Activated naive CD4-positive, alpha-beta T cell treated with anti-CD3 and anti-CD28 coated beads, Interleukin-2, amount 10 ng/mL, durations not matched to agents 7 days and 5 days (primary cell): ENCODE measurements at regions not wholly inside any gene's neighbourhood (a gene's known extent, or its start where the extent isn't known, plus 50 kb on each side); places are given as distances from the start of the nearest gene placed in this dataset.
"Not testable (repeated sequence)": the region's sequence is repeated elsewhere in the genome, so short reads cannot be mapped to it uniquely, and the experiment has no call there.

Experiments used
- CTCF ChIA-PET: fragments of 350-600 bp; sonication (Branson Sonifier 250); formaldehyde crosslinking; loops from one replicate; lab custom pipeline; 2021; ENCODE audit warnings: antibody characterized with exemption; lab: Charles Lee
- DNase-seq: peaks from one replicate; pipeline ENCODE4 v3.0.0-alpha.2; 2020
- H3K27ac Mint-ChIP-seq: one replicate; pipeline ENCODE4 v1.8.0; 2021; ENCODE audit warnings: mild to moderate bottlenecking, moderate library complexity, mixed read lengths
- H3K27me3 Mint-ChIP-seq: one replicate; pipeline ENCODE4 v1.8.0; 2021; ENCODE audit warnings: mild to moderate bottlenecking, mixed read lengths
- H3K36me3 Mint-ChIP-seq: one replicate; pipeline ENCODE4 v1.8.0; 2021; ENCODE audit warnings: mixed read lengths
- H3K4me1 Mint-ChIP-seq: one replicate; pipeline ENCODE4 v1.8.0; 2021; ENCODE audit warnings: mixed read lengths
- H3K4me3 Mint-ChIP-seq: one replicate; pipeline ENCODE4 v1.8.0; 2021; ENCODE audit warnings: mild to moderate bottlenecking, moderate library complexity, mixed read lengths
- H3K9me3 Mint-ChIP-seq: one replicate; pipeline ENCODE4 v1.8.0; 2021; ENCODE audit warnings: mixed read lengths

DNA sequence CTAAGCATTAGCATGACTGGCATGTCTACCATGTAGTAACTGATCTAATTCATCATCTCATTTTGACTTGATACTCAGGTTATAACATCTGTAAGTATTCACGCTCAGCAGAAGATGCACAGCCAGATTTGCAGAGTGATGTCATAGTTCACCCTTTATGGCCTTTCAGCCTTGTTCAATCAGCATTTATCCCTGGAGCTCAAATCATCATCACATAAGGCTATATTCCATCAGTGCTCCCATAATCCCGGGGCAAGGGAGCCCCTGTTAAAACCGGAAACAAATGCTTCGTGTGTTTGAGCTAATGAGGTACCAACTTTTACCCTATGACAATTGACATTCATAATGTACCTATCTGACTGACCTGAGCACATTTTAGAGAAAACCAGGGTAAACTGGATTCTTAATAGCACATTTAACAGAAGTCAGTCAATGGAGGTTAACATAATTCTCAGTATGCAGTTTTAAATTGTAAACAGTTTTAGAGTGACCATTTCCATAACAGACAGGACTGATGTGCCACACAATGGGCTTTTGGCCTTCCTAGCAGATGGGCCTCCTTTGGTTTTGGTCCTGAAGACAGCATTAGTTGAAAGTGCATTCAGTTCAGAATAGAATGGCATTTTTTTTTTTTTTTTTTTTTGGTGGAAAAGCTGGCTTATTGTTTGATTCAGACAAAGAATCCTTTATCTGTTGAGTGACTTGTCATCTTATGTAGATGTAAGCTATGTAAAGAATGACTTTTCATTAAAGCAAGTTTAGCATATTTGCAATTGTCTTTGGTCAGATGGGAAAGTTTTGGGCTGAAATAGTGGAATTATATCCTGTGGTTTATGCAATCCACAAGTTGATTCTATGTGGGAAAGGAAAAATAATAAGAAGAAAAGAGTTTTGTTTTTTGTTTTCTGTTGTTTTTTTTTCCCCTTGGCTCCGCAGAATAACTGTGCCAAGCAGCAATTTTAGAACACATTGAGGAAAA is 866.0 kb upstream of the ACVR2A start:
- Mint-ChIP-seq H3K27ac (no peak overlapping the region), H3K27me3 (no peaks in the 10 kb centered on the region), H3K4me1 (no peaks in the 10 kb centered on the region), H3K36me3 (no peaks in the 10 kb centered on the region), H3K4me3 (no peak overlapping the region), H3K9me3 (no peaks in the 10 kb centered on the region)
- no peak for DNase-seq
- CTCF ChIA-PET: no interaction called here

DNA sequence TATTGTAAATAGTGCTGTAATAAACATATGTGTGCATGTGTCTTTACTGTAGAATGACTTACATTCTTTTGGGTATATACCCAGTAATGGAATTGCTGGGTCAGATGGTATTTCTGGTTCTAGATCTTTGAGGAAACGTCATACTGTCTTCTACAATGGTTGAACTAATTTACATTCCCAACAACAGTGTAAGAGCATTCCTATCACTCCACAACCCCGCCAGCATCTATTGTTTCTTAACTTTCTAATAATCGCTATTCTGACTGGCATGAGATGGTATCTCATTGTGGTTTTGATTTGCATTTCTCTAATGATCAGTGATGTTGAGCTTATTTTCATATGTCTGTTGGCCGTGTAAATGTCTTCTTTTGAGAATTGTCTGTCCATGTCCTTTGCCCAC is 873.8 kb upstream of the ACVR2A start:
- H3K27ac Mint-ChIP-seq, DNase-seq, CTCF ChIA-PET, H3K4me3 Mint-ChIP-seq, H3K36me3 Mint-ChIP-seq, H3K4me1 Mint-ChIP-seq, H3K9me3 Mint-ChIP-seq, H3K27me3 Mint-ChIP-seq: not testable (repeated sequence)

DNA sequence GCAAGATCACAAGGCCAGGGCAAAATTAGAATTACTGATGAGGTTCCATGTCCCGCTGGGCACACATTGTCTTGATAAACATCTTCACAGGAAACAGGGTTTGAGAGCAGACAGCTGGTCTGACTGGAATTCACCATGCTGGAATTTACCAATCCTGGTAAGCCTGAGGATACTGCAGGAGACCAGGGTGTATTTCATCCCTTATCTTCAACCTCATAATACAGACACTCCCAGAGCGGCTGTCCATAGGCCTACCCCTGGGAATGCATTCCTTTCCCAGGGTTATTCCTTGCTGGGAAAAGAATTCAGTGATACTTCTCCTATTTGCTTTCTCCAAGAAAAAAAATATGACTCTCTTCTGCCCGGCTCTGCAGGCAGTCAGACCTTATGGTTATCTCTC is 875.1 kb upstream of the ACVR2A start:
- H3K36me3 Mint-ChIP-seq, H3K9me3 Mint-ChIP-seq, DNase-seq, H3K27ac Mint-ChIP-seq, H3K4me3 Mint-ChIP-seq, H3K27me3 Mint-ChIP-seq, CTCF ChIA-PET, H3K4me1 Mint-ChIP-seq: not testable (repeated sequence)

DNA sequence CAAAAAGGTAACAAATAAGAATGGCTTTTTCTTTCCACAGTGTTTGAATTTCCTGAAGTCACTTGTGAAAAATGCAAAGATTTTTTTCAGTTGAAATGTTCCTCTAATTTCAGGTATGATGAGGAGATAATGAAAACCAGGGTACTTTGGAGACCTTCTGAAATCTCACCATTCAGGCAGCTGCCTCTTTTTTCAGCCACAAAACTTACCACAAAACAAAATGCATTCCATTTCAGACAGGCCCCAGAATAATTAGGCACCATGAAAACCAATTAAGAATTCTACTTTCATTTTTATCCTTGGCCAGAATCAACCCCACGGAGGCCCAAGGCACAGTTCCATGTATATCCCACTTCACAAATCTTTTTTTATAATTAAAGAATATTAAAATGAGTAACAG is 880.3 kb upstream of the ACVR2A start:
- Mint-ChIP-seq H3K27ac (no peak overlapping the region), H3K4me1 (no peaks in the 10 kb centered on the region), H3K27me3 (no peaks in the 10 kb centered on the region), H3K4me3 (no peak overlapping the region), H3K36me3 (no peaks in the 10 kb centered on the region), H3K9me3 (no peaks in the 10 kb centered on the region)
- CTCF ChIA-PET: interaction anchor here (0.8 kb wide), 1 partner anchor 9 kb away, joined by 3 read pairs; no protein-coding TSS in a partner anchor
- no peak for DNase-seq

DNA sequence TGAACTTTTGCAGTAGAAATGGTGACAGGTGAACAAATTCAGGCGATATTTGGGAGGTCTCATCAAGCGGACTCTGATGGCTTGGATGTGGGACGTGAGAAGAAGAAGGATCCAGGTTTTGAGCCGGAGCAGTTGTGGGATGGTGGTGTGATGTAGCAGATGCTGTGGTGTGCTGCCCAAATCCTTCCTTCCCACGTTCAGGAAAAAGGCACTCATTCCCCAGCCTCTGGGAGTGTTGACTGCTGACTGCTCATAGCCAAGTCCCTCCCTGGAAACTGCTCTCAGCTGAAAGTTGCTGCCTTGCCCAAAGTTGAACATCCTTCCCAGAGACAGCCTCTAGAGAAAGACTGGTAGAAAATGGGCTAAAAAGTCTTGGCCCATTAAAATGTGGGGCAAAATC is 890.3 kb upstream of the ACVR2A start:
- Mint-ChIP-seq H3K36me3 (no peaks in the 10 kb centered on the region), H3K27ac (no peak overlapping the region), H3K4me3 (no peak overlapping the region), H3K4me1 (no peaks in the 10 kb centered on the region), H3K27me3 (no peaks in the 10 kb centered on the region), H3K9me3 (no peaks in the 10 kb centered on the region)
- CTCF ChIA-PET: interaction anchor here (1.2 kb wide), 1 partner anchor 10 kb away, joined by 3 read pairs; no protein-coding TSS in a partner anchor
- no peak for DNase-seq

DNA sequence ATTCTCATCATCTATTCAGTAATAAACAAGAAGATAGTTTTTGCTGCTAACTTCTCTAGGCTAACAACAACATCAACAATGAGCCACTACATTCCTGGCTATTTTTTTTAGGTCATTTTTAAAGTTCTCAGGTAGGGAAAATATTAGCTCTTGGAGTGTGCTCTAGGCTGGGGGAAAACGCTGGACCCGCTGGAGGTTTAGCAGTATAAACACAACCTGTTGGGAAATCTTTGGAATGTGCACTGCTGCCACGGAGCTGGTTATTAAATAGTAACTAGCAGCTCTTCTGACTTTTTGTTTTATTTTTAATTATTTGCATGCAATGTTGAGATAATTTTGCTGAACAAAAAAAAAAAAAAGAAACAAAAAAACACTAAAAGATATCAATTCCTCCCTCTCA is 892.1 kb upstream of the ACVR2A start:
- no peaks in the 10 kb centered on the region for H3K27me3 Mint-ChIP-seq
- H3K4me3 Mint-ChIP-seq: no peak overlapping the region
- CTCF ChIA-PET: interaction anchor here (0.7 kb wide), 1 partner anchor 291 kb away, joined by 3 read pairs; no protein-coding TSS in a partner anchor
- DNase-seq: no peak
- no peaks in the 10 kb centered on the region for H3K9me3 Mint-ChIP-seq
- H3K27ac Mint-ChIP-seq: no peak overlapping the region
- no peaks in the 10 kb centered on the region for H3K36me3 Mint-ChIP-seq
- no peaks in the 10 kb centered on the region for H3K4me1 Mint-ChIP-seq

DNA sequence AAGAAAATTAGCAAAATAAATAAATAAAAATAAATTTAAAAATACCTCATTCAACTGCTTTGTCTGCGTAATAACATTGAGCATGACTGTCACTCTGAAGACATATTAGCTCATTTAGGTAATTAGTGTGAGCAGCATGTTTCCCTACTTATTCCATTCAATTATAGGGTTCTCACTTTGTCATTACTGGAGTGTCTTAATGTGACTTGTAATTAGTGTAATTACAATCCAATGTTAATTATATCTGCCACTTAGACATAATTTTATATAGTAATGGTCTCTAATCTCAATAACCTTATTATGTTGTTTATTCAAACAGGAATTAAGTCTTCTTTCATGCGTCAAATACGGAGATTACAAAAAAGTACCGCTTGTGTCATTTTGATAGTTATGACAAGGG is 893.9 kb upstream of the ACVR2A start:
- DNase-seq: no peak

DNA sequence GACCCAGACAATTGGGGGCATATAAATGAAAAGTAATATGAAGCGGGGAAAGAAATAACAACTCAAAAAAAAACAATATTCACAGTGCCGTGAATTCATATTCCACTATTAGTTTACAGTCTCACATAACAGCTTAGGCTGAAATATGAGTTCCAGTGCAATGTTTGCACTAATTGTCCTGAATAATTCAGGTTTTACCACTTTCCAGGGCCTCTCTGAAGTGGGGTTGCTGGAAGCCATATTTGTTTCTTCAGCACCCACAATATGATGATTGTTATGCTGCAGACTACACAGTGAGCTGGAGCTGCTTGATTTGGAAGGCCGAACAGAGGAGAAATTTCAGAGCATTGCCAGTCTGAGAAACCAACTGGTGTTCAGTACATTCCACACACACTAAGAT is 894.5 kb upstream of the ACVR2A start:
- DNase-seq: no peak
- CTCF ChIA-PET: no interaction called here
- Mint-ChIP-seq H3K27me3 (no peaks in the 10 kb centered on the region), H3K4me3 (no peak overlapping the region), H3K9me3 (no peaks in the 10 kb centered on the region), H3K27ac (no peak overlapping the region), H3K36me3 (no peaks in the 10 kb centered on the region), H3K4me1 (no peaks in the 10 kb centered on the region)

More for the DNA sequence above, 893.9 kb upstream of the ACVR2A start:
- Mint-ChIP-seq H3K36me3 (no peaks in the 10 kb centered on the region), H3K9me3 (no peaks in the 10 kb centered on the region), H3K27me3 (no peaks in the 10 kb centered on the region), H3K4me3 (no peak overlapping the region), H3K27ac (no peak overlapping the region), H3K4me1 (no peaks in the 10 kb centered on the region)
- CTCF ChIA-PET: no interaction called here

DNA sequence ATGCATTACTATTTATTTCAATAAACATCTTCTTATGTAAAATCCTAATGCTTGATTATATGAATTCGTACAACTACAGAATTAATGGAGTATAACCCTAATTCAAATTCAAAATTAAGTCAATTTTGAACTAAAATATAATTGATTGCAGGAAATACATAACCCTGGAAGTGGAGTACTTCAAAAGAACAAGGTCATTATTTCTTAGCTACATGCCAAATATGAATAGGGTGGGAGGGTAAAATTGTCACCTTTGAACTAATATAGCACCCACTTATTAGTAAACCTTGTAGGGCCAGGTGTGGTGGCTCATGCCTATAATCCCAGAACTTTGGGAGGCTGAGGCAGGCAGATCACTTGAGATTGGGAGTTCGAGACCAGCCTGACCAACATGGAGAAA is 895.4 kb upstream of the ACVR2A start:
- CTCF ChIA-PET: no interaction called here
- no peak overlapping the region for H3K4me3 Mint-ChIP-seq
- no peak overlapping the region for H3K27ac Mint-ChIP-seq
- H3K4me1 Mint-ChIP-seq: no peaks in the 10 kb centered on the region
- no peak for DNase-seq
- H3K27me3 Mint-ChIP-seq: no peaks in the 10 kb centered on the region
- H3K9me3 Mint-ChIP-seq: no peaks in the 10 kb centered on the region
- H3K36me3 Mint-ChIP-seq: no peaks in the 10 kb centered on the region

DNA sequence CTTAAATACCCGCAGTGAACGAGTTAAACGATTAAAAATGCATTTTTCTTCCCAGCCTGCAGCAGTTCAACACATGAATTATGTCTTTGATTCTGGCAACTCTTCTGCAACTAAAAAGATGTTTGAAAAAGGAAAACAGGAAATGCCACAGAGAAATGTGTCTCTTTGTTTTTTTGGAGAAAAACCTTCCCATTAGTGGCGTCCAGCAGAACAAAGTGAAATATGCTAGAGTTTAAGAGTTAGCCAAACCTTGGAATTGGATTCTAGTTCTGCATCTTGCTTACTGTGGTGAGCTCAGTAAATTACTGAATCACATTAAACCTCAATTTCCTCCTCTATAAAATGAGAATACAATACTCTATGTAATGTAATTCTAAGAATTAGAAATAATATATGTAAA is 900.2 kb upstream of the ACVR2A start:
- Mint-ChIP-seq H3K4me1 (no peaks in the 10 kb centered on the region), H3K36me3 (no peaks in the 10 kb centered on the region), H3K27ac (no peak overlapping the region), H3K9me3 (no peaks in the 10 kb centered on the region), H3K4me3 (no peak overlapping the region), H3K27me3 (no peaks in the 10 kb centered on the region)
- CTCF ChIA-PET: no interaction called here
- DNase-seq: no peak

DNA sequence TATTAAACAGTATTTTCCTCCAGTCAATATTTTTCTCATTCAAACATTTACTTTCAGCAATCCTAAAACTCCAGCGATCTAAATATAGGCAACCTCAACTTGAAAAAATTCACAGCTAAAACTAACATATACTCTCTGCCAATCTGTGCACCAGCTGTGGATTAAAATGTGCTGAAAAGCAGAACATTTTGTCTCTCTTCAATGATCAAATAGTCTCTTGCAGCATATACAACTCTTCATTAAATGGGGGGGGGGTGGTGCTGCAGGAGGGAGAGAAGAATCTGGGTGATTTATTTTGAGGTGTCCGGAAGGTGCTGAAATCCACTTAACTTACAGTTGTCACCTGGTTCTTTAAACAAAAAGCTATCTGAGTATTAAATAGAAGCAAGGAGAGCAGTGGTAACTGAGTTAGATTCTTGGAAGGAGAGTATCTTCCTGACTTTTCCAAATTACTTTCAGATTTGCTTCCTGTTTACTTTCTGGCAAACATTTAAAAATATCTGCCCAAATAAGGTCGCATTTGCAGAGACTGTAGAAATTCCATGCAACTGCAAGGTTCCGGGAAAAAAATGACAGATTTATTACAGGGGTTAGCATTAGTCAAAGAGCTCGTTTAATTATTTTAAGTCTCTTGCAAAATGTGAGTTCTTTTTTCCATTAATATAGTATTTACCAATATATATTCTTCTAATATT is 904.7 kb upstream of the ACVR2A start:
- no peaks in the 10 kb centered on the region for H3K9me3 Mint-ChIP-seq
- DNase-seq: no peak
- H3K4me3 Mint-ChIP-seq: no peak overlapping the region
- no peaks in the 10 kb centered on the region for H3K4me1 Mint-ChIP-seq
- no peak overlapping the region for H3K27ac Mint-ChIP-seq
- no peaks in the 10 kb centered on the region for H3K27me3 Mint-ChIP-seq
- no peaks in the 10 kb centered on the region for H3K36me3 Mint-ChIP-seq
- CTCF ChIA-PET: no interaction called here

DNA sequence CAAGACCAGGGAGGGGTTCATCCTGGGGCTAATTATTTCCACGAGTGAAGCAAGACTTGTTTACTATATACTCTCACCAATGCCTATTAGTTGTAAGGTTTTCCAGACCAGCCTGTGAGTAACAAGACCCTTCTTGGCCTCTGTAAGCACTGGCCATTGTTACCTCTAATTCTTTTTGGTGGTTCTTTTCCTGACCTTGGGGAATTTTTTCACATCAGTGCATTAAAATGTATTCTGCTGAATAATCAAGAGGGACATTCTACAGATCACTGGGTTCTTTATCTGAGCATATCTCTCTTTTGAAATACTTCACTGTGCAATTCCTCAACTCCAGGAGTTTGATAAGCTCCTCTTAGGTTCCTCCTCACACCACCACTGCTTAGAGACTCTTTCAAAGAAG is 909.9 kb upstream of the ACVR2A start:
- CTCF ChIA-PET: no interaction called here
- Mint-ChIP-seq H3K9me3 (no peaks in the 10 kb centered on the region), H3K4me1 (no peaks in the 10 kb centered on the region), H3K27me3 (no peaks in the 10 kb centered on the region), H3K36me3 (no peaks in the 10 kb centered on the region), H3K27ac (no peak overlapping the region), H3K4me3 (no peak overlapping the region)
- no peak for DNase-seq

DNA sequence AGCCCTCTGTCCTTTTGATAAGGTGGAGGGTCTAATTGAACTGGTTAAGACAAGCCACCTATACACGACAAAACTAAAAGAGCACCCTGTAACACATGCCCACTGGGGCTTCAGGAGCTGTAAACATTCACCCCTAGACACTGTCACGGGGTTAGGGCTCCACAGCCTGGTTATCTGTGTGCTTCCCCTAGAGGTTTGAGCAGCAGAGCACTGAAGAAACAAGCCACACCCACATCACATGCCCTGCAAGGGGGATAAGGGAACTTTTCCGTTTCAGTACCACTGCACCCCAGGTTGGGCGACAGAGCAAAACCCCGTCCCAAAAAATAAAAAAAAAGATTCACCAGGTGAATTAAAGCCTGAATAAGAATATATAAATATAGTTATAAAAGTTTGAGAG is 913.7 kb upstream of the ACVR2A start:
- CTCF ChIA-PET: no interaction called here
- H3K27ac Mint-ChIP-seq: no peak overlapping the region
- no peak overlapping the region for H3K4me3 Mint-ChIP-seq
- no peak for DNase-seq
- H3K9me3 Mint-ChIP-seq: no peaks in the 10 kb centered on the region
- no peaks in the 10 kb centered on the region for H3K36me3 Mint-ChIP-seq
- no peaks in the 10 kb centered on the region for H3K4me1 Mint-ChIP-seq
- no peaks in the 10 kb centered on the region for H3K27me3 Mint-ChIP-seq

DNA sequence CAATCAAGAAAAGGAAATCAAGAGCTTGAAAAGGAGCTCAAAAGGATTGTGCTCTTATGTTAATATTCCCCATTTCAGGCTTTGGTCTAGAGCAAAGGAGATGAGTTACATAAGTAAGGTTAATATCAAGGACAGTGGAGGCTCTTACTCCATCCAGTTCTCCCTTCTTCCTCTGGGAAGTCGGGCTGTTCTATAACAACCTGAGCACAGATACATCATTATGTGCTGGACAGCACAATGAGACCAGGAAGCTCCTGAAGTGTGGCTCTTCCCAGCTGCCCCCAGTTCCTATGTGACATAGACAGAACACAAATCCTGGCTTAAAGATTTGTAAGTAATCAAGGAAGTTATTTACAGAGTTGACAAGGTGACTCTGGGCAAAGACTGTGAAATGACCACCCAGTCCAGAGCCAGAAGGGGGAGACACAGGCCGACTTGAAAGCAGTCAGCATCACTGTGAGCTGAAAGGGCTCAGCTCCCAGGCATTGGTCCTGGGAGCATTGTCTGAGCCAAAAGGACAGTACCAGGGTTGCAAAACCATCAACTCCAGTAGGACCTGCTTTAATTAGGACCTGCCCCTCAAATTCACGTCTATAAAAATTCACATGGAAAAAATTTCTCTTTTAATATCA is 917.6 kb upstream of the ACVR2A start:
- H3K4me1 Mint-ChIP-seq: no peaks in the 10 kb centered on the region
- no peaks in the 10 kb centered on the region for H3K27me3 Mint-ChIP-seq
- no peaks in the 10 kb centered on the region for H3K36me3 Mint-ChIP-seq
- DNase-seq: no peak
- H3K4me3 Mint-ChIP-seq: no peak overlapping the region
- CTCF ChIA-PET: no interaction called here
- no peak overlapping the region for H3K27ac Mint-ChIP-seq
- no peaks in the 10 kb centered on the region for H3K9me3 Mint-ChIP-seq
